ENCODE measurements at regions not wholly inside any gene's neighbourhood (a gene's known extent, or its start where the extent isn't known, plus 50 kb on each side); places are given as distances from the start of the nearest gene placed in this dataset.

- TF ChIP-seq CTCF (IDR thresholded peaks at IDR 0.05; ENCODE audit: insufficient read depth, low read length), result no peak
- no peak for TF ChIP-seq POLR2AphosphoS5 (IDR thresholded peaks at IDR 0.05; ENCODE audit: low read depth)
Observed at GRCh38 chr1:99540744-99541143, 105.2 kb upstream of the PALMD start.

All from HL-60 (cell line).